Neural cell (in vitro differentiated cells): ENCODE measurements at regions not wholly inside any gene's neighbourhood (a gene's known extent, or its start where the extent isn't known, plus 50 kb on each side); places are given as distances from the start of the nearest gene placed in this dataset.

Experiments used
- EP300 ChIP-seq: fragments of 450-650 bp; conservative IDR thresholded peaks from 2 replicates; pipeline ENCODE4 v1.6.1; 2014; ENCODE audit warnings: antibody characterized with exemption, mild to moderate bottlenecking, moderate library complexity; ENCODE audit not compliant: poor library complexity, severe bottlenecking
- EZH2 ChIP-seq: fragments of 200-600, 300-800 bp; shearing (Covaris generic), sonication (generic); IDR thresholded peaks from 2 replicates; pipeline ENCODE4 v1.6.1; 2014; ENCODE audit warnings: antibody characterized with exemption, low read length, borderline replicate concordance, mild to moderate bottlenecking; ENCODE audit not compliant: insufficient read depth, poor library complexity, severe bottlenecking
- POLR2AphosphoS5 ChIP-seq: IDR thresholded peaks from 2 replicates; pipeline ENCODE4 v1.6.1; 2012
- TAF1 ChIP-seq: IDR thresholded peaks from 2 replicates; pipeline ENCODE4 v1.6.1; 2012; ENCODE audit warnings: low read depth
- TF ChIP-seq, protein P1 (sequence below): fragments of 450-650 bp; IDR thresholded peaks from 2 replicates; pipeline ENCODE4 v1.5.1; 2014; ENCODE audit warnings: antibody characterized with exemption, mild to moderate bottlenecking, moderate library complexity; ENCODE audit not compliant: poor library complexity, severe bottlenecking

DNA sequence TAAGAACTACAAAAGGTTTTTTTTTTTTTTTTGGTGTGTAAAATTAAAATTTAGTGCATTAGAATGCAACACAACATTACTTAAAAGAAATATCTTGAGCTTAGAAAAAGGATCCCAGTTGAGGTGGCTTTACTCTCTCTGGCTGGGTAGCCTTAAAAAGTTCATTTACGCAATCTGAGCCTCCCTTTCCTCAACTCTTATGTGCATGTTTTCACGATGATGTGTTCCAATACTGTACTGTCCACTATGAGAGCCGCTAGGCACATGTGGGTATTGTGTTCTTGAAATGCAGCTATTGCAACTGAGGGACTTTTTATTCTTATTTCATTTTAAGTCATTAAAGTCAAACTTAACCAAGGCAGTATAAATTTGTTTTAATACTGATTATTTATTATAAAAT, 460.9 kb upstream of the SYT1 start:
- TF ChIP-seq, protein P1, sequence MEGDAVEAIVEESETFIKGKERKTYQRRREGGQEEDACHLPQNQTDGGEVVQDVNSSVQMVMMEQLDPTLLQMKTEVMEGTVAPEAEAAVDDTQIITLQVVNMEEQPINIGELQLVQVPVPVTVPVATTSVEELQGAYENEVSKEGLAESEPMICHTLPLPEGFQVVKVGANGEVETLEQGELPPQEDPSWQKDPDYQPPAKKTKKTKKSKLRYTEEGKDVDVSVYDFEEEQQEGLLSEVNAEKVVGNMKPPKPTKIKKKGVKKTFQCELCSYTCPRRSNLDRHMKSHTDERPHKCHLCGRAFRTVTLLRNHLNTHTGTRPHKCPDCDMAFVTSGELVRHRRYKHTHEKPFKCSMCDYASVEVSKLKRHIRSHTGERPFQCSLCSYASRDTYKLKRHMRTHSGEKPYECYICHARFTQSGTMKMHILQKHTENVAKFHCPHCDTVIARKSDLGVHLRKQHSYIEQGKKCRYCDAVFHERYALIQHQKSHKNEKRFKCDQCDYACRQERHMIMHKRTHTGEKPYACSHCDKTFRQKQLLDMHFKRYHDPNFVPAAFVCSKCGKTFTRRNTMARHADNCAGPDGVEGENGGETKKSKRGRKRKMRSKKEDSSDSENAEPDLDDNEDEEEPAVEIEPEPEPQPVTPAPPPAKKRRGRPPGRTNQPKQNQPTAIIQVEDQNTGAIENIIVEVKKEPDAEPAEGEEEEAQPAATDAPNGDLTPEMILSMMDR: no peak
- TF ChIP-seq EZH2 (no peak), TAF1 (no peak), POLR2AphosphoS5 (no peak), EP300 (no peak)
